ENCODE measurements at regions not wholly inside any gene's neighbourhood (a gene's known extent, or its start where the extent isn't known, plus 50 kb on each side); places are given as distances from the start of the nearest gene placed in this dataset.

- TF ChIP-seq, protein P1, sequence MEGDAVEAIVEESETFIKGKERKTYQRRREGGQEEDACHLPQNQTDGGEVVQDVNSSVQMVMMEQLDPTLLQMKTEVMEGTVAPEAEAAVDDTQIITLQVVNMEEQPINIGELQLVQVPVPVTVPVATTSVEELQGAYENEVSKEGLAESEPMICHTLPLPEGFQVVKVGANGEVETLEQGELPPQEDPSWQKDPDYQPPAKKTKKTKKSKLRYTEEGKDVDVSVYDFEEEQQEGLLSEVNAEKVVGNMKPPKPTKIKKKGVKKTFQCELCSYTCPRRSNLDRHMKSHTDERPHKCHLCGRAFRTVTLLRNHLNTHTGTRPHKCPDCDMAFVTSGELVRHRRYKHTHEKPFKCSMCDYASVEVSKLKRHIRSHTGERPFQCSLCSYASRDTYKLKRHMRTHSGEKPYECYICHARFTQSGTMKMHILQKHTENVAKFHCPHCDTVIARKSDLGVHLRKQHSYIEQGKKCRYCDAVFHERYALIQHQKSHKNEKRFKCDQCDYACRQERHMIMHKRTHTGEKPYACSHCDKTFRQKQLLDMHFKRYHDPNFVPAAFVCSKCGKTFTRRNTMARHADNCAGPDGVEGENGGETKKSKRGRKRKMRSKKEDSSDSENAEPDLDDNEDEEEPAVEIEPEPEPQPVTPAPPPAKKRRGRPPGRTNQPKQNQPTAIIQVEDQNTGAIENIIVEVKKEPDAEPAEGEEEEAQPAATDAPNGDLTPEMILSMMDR (IDR thresholded peaks at IDR 0.05) = no peak
- TF ChIP-seq EZH2phosphoT487 (IDR thresholded peaks at IDR 0.05) (no peak), EZH2 (IDR thresholded peaks at IDR 0.05) (no peak)
These were observed 166.0 kb downstream of the AHSP start for GRCh38 chr16:31693733-31694132.

Measured in neural progenitor cell (in vitro differentiated cells).